OCI-LY7 (cell line): ENCODE measurements at regions not wholly inside any gene's neighbourhood (a gene's known extent, or its start where the extent isn't known, plus 50 kb on each side); places are given as distances from the start of the nearest gene placed in this dataset.

Experiments used
- BruUV-seq: library from RNA; stranded (reverse); fragments of 400-500 nt; replicated peaks from 2 replicates; lab custom pipeline; 2021; lab: Mats Ljungman, UMichigan
- CTCF ChIA-PET: fragments of 300-600 bp; sonication (Branson Sonifier 250); formaldehyde crosslinking; loops from one replicate; lab custom pipeline; 2022; ENCODE audit warnings: antibody characterized with exemption; ENCODE audit not compliant: unreplicated experiment; lab: Charles Lee
- POLR2A ChIA-PET: fragments of 300-600 bp; sonication (Branson Sonifier 250); formaldehyde crosslinking; loops from one replicate; lab custom pipeline; 2022; ENCODE audit warnings: antibody characterized with exemption; lab: Charles Lee
- DNase-seq: peaks from one replicate; pipeline ENCODE4 v3.0.0-alpha.2; 2015; ENCODE audit warnings: low spot score
- H2AFZ ChIP-seq: fragments of 200-600 bp; sonication (generic), shearing (Covaris generic); 2 replicates; pipeline ENCODE4 v1.6.1; 2014; ENCODE audit warnings: mild to moderate bottlenecking, antibody characterized with exemption, low read length, moderate library complexity
- H3K27ac ChIP-seq: fragments of 200-600 bp; sonication (generic); 2 replicates; pipeline ENCODE4 v1.5.1; 2014; ENCODE audit warnings: mixed run types, low read depth, mild to moderate bottlenecking, moderate library complexity, low read length, inconsistent platforms; ENCODE audit not compliant: poor library complexity, severe bottlenecking
- H3K36me3 ChIP-seq: fragments of 200-600 bp; sonication (generic); 2 replicates; pipeline ENCODE4 v1.6.1; 2014; ENCODE audit warnings: mild to moderate bottlenecking, antibody characterized with exemption, low read length, moderate library complexity, mixed read lengths; ENCODE audit not compliant: insufficient read depth
- H3K4me1 ChIP-seq: fragments of 200-600 bp; sonication (generic); 2 replicates; pipeline ENCODE4 v1.5.1; 2014; ENCODE audit warnings: mild to moderate bottlenecking, low read length; ENCODE audit not compliant: insufficient read depth, poor library complexity, severe bottlenecking
- H3K4me2 ChIP-seq: fragments of 200-600 bp; sonication (generic); 2 replicates; pipeline ENCODE4 v1.6.1; 2014; ENCODE audit warnings: mild to moderate bottlenecking, low read length
- H3K4me3 ChIP-seq: fragments of 200-600 bp; sonication (generic); 2 replicates; pipeline ENCODE4 v1.5.1; 2014; ENCODE audit warnings: mild to moderate bottlenecking, low read depth, low read length; ENCODE audit not compliant: poor library complexity, severe bottlenecking
- H3K79me2 ChIP-seq: fragments of 200-600 bp; sonication (generic); 2 replicates; pipeline ENCODE4 v1.6.1; 2016; ENCODE audit warnings: low read depth, mild to moderate bottlenecking, low read length, moderate library complexity, mixed read lengths; ENCODE audit not compliant: insufficient read depth
- H3K9me2 ChIP-seq: fragments of 200-600 bp; sonication (generic); 2 replicates; pipeline ENCODE4 v1.6.1; 2016; ENCODE audit warnings: mild to moderate bottlenecking, low read length, mixed read lengths; ENCODE audit not compliant: insufficient read depth
- H3K9me3 ChIP-seq: fragments of 200-600 bp; sonication (generic); 2 replicates; pipeline ENCODE4 v1.6.1; 2014; ENCODE audit warnings: mild to moderate bottlenecking, mixed run types, low read length, mixed read lengths
- H4K20me1 ChIP-seq: fragments of 200-600 bp; sonication (generic); 2 replicates; pipeline ENCODE4 v1.6.1; 2014; ENCODE audit warnings: mild to moderate bottlenecking, antibody characterized with exemption, low read length, moderate library complexity, mixed read lengths; ENCODE audit not compliant: insufficient read depth
- EZH2phosphoT487 ChIP-seq: fragments of 200-600 bp; sonication (generic); IDR thresholded peaks from 2 replicates; pipeline ENCODE4 v1.6.1; 2018; ENCODE audit warnings: low read depth, borderline replicate concordance, mild to moderate bottlenecking, mixed run types, antibody characterized with exemption, low read length, moderate library complexity, mixed read lengths
- intact Hi-C: fragments of 100-400 bp; cut with micrococcal nuclease; formaldehyde crosslinking; loops from one replicate; pipeline ENCODE4 v1.10.0; 2022; ENCODE audit not compliant: unreplicated experiment
- TF ChIP-seq, protein P1 (sequence below): fragments of 200-600 bp; sonication (generic); conservative IDR thresholded peaks from 2 replicates; pipeline ENCODE4 v1.5.1; 2014; ENCODE audit warnings: mild to moderate bottlenecking, antibody characterized with exemption, low read length, moderate library complexity, mixed read lengths

DNA sequence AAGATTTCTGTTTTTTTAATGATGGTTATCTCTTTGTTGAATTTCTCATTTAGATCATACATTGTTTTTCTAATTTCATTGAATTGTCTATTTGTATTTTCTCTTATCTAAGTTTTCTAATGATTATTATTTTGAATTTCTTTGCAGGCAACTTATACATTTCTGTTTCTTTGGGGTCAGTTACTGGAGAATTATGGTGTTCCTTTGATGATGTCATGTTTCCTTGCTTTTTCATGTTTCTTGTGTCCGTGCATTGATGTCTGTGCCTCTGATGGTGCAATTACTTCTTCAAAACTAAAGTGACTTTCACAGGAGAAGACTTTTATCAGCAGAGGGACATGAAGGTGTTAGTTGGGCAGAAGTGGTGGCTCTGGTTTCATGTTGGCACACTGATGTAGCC lies 270.7 kb upstream of the MOCS1 start:
- Histone ChIP-seq H3K79me2 (no peaks in the 10 kb centered on the region), H3K9me2 (no peaks in the 10 kb centered on the region), H3K4me2 (no peak overlapping the region), H3K4me1 (no peaks in the 10 kb centered on the region), H3K27ac (no peak overlapping the region), H3K36me3 (no peaks in the 10 kb centered on the region), H2AFZ (no peak overlapping the region), H4K20me1 (no peaks in the 10 kb centered on the region), H3K4me3 (no peak overlapping the region), H3K9me3 (no peaks in the 10 kb centered on the region)
- no peak for TF ChIP-seq EZH2phosphoT487
- TF ChIP-seq, protein P1, sequence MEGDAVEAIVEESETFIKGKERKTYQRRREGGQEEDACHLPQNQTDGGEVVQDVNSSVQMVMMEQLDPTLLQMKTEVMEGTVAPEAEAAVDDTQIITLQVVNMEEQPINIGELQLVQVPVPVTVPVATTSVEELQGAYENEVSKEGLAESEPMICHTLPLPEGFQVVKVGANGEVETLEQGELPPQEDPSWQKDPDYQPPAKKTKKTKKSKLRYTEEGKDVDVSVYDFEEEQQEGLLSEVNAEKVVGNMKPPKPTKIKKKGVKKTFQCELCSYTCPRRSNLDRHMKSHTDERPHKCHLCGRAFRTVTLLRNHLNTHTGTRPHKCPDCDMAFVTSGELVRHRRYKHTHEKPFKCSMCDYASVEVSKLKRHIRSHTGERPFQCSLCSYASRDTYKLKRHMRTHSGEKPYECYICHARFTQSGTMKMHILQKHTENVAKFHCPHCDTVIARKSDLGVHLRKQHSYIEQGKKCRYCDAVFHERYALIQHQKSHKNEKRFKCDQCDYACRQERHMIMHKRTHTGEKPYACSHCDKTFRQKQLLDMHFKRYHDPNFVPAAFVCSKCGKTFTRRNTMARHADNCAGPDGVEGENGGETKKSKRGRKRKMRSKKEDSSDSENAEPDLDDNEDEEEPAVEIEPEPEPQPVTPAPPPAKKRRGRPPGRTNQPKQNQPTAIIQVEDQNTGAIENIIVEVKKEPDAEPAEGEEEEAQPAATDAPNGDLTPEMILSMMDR, result no peak
- intact Hi-C loops, result no loop called here
- ChIA-PET CTCF (no interaction called here), POLR2A (no interaction called here)
- no TSS peak for BruUV-seq
- DNase-seq, result no peak

DNA sequence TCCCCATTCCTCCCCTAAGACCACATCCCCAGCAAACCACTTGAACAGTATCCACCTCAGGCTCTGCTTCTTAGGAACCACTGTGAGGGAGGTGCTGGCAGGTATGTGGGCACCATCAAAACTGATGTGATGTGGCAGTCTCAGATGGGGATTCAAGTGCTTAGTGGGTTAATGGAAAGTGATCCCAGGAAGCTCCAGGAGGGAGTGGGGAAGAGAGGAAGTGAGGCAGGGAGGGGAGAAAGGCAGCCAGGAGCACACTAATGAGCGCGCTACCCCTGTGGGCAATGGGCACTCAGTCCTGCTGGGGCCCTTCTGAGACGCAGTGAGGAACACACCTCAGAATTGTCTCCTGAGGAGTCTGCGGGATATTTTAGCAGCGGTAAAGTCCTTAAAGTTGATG lies 263.1 kb upstream of the MOCS1 start:
- POLR2A ChIA-PET, result no interaction called here
- no peak for DNase-seq
- intact Hi-C loops, result no loop called here
- Histone ChIP-seq H2AFZ (no peak overlapping the region), H3K4me3 (no peak overlapping the region), H3K27ac (no peak overlapping the region), H3K4me2 (no peak overlapping the region), H4K20me1 (no peaks in the 10 kb centered on the region), H3K9me2 (no peaks in the 10 kb centered on the region), H3K4me1 (no peaks in the 10 kb centered on the region), H3K9me3 (no peaks in the 10 kb centered on the region), H3K79me2 (no peaks in the 10 kb centered on the region), H3K36me3 (no peaks in the 10 kb centered on the region)
- no TSS peak for BruUV-seq
- TF ChIP-seq, protein P1, result no peak
- TF ChIP-seq EZH2phosphoT487, result no peak
- CTCF ChIA-PET, result no interaction called here

DNA sequence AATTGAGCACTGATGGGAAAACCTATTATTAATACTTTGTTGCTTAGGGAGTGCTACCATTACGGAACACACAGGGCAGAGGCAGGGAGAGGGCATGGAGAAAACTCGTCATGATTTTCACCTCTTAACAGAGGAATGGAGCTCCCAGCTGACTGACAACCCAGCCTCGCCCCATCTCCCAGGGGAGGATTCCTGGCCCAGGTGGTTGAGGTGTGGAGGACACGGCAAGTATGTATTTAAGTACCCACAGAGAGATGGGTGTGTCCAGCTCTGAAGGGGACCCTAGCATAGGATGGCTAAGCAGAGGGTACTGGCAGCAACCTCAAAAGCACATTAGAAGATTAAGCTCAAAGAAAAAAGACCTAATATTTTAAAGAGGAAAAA lies 261.9 kb upstream of the MOCS1 start:
- H3K9me3 ChIP-seq, result no peaks in the 10 kb centered on the region
- intact Hi-C loops, result no loop called here
- no peaks in the 10 kb centered on the region for H3K36me3 ChIP-seq
- H3K4me1 ChIP-seq, result no peaks in the 10 kb centered on the region
- DNase-seq, result no peak
- H4K20me1 ChIP-seq, result no peaks in the 10 kb centered on the region
- no peak overlapping the region for H2AFZ ChIP-seq
- no TSS peak for BruUV-seq
- ChIA-PET CTCF (no interaction called here), POLR2A (interaction anchor here (0.6 to 0.9 kb wide), 3 partner anchors 358 to 578 kb away, joined by 3 read pairs; no protein-coding TSS in a partner anchor)
- H3K79me2 ChIP-seq, result no peaks in the 10 kb centered on the region
- H3K9me2 ChIP-seq, result no peaks in the 10 kb centered on the region
- TF ChIP-seq EZH2phosphoT487, result no peak
- TF ChIP-seq, protein P1, result no peak
- H3K27ac ChIP-seq, result no peak overlapping the region
- H3K4me2 ChIP-seq, result no peak overlapping the region
- no peak overlapping the region for H3K4me3 ChIP-seq
